OCI-LY3 (cell line): ENCODE measurements at regions not wholly inside any gene's neighbourhood (a gene's known extent, or its start where the extent isn't known, plus 50 kb on each side); places are given as distances from the start of the nearest gene placed in this dataset.

Source experiments
- EZH2phosphoT487 ChIP-seq: fragments of 200-600 bp; shearing (Covaris generic); IDR thresholded peaks from 2 replicates; pipeline ENCODE4 v1.6.1; 2018; ENCODE audit warnings: antibody characterized with exemption, mixed run types, low read depth
- TF ChIP-seq, protein P1 (sequence below): fragments of 200-600, 300-600 bp; sonication (generic); IDR thresholded peaks from 2 replicates; pipeline ENCODE4 v1.5.1; 2014; ENCODE audit warnings: antibody characterized with exemption, low read length, low read depth

DNA sequence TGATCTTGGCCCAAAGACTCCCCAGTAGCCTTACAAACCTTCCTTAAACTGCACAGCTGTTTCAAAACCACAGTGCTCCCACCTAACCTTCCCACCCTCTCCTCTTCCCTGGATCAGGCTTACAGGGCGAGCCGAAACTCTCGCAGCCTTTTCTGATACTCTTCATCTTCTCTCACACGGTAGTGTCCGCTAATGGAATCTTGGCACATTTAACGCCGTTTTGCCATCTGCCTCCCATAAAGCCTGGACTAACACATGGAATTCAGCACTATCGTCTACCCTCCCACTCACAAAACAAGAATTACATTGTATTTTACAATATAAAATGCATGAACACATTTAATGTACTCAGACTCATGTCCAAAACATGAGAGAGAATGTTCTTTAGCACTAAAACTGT, 135.9 kb downstream of the RAP2A start:
- TF ChIP-seq, protein P1, sequence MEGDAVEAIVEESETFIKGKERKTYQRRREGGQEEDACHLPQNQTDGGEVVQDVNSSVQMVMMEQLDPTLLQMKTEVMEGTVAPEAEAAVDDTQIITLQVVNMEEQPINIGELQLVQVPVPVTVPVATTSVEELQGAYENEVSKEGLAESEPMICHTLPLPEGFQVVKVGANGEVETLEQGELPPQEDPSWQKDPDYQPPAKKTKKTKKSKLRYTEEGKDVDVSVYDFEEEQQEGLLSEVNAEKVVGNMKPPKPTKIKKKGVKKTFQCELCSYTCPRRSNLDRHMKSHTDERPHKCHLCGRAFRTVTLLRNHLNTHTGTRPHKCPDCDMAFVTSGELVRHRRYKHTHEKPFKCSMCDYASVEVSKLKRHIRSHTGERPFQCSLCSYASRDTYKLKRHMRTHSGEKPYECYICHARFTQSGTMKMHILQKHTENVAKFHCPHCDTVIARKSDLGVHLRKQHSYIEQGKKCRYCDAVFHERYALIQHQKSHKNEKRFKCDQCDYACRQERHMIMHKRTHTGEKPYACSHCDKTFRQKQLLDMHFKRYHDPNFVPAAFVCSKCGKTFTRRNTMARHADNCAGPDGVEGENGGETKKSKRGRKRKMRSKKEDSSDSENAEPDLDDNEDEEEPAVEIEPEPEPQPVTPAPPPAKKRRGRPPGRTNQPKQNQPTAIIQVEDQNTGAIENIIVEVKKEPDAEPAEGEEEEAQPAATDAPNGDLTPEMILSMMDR: no peak
- TF ChIP-seq EZH2phosphoT487: no peak
